ENCODE measurements at regions not wholly inside any gene's neighbourhood (a gene's known extent, or its start where the extent isn't known, plus 50 kb on each side); places are given as distances from the start of the nearest gene placed in this dataset.
"Not testable (repeated sequence)": the region's sequence is repeated elsewhere in the genome, so short reads cannot be mapped to it uniquely, and the experiment has no call there.

GRCh38 chr16:47817048-47817447, 338.7 kb downstream of the ABCC12 start:
- Histone ChIP-seq H3K9me3 (ENCODE audit: low read depth) (peaks cover 4% of the 10 kb centered on the region), H3K4me1 (no peaks in the 10 kb centered on the region), H3K9ac (no peak overlapping the region), H2AFZ (replicated peaks) (no peak overlapping the region), H3K36me3 (no peaks in the 10 kb centered on the region), H3K4me3 (no peak overlapping the region), H3K79me2 (ENCODE audit: low read depth) (no peaks in the 10 kb centered on the region), H3K4me2 (no peak overlapping the region), H3F3A (ENCODE audit: low read depth) (no peaks in the 10 kb centered on the region), H3K27ac (no peak overlapping the region), H3K27me3 (no peaks in the 10 kb centered on the region), H4K20me1 (ENCODE audit: low read depth) (no peaks in the 10 kb centered on the region)
- peaks cover 1% of the 10 kb centered on the region for H3K27me3 Mint-ChIP-seq (ENCODE audit: insufficient read depth, low read depth)
- peaks cover 12% of the 10 kb centered on the region for H3K9me3 Mint-ChIP-seq
- no peaks in the 10 kb centered on the region for H3K36me3 Mint-ChIP-seq
- TF ChIP-seq, protein P1, sequence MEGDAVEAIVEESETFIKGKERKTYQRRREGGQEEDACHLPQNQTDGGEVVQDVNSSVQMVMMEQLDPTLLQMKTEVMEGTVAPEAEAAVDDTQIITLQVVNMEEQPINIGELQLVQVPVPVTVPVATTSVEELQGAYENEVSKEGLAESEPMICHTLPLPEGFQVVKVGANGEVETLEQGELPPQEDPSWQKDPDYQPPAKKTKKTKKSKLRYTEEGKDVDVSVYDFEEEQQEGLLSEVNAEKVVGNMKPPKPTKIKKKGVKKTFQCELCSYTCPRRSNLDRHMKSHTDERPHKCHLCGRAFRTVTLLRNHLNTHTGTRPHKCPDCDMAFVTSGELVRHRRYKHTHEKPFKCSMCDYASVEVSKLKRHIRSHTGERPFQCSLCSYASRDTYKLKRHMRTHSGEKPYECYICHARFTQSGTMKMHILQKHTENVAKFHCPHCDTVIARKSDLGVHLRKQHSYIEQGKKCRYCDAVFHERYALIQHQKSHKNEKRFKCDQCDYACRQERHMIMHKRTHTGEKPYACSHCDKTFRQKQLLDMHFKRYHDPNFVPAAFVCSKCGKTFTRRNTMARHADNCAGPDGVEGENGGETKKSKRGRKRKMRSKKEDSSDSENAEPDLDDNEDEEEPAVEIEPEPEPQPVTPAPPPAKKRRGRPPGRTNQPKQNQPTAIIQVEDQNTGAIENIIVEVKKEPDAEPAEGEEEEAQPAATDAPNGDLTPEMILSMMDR (IDR thresholded peaks at IDR 0.05), result no peak
- TF ChIP-seq EZH2phosphoT487 (IDR thresholded peaks at IDR 0.05) (no peak), EZH2 (IDR thresholded peaks at IDR 0.05) (no peak)
- H3K4me3 Mint-ChIP-seq, result no peak overlapping the region
- no peak for DNase-seq (ENCODE audit: low spot score)
- no peak overlapping the region for H3K27ac Mint-ChIP-seq
- no peaks in the 10 kb centered on the region for H3K4me1 Mint-ChIP-seq

GRCh38 chr16:47816511-47816910, 339.3 kb downstream of the ABCC12 start:
- H3F3A ChIP-seq (ENCODE audit: low read depth), result no peaks in the 10 kb centered on the region
- H3K79me2 ChIP-seq (ENCODE audit: low read depth), result no peaks in the 10 kb centered on the region
- H3K27me3 ChIP-seq, result no peaks in the 10 kb centered on the region
- peaks cover 4% of the 10 kb centered on the region for H3K9me3 ChIP-seq (ENCODE audit: low read depth)
- Mint-ChIP-seq H3K27ac (no peak overlapping the region), H3K4me3 (no peak overlapping the region), H3K36me3 (no peaks in the 10 kb centered on the region), H3K9me3 (peaks cover 14% of the 10 kb centered on the region), H3K4me1 (no peaks in the 10 kb centered on the region), H3K27me3 (ENCODE audit: insufficient read depth, low read depth) (peaks cover 2% of the 10 kb centered on the region)
- no peak overlapping the region for H3K4me3 ChIP-seq
- H3K9ac ChIP-seq, result no peak overlapping the region
- no peak overlapping the region for H3K4me2 ChIP-seq
- no peak overlapping the region for H2AFZ ChIP-seq (replicated peaks)
- no peak for DNase-seq (ENCODE audit: low spot score)
- H3K27ac ChIP-seq, result no peak overlapping the region
- no peaks in the 10 kb centered on the region for H3K4me1 ChIP-seq
- TF ChIP-seq, protein P1 (IDR thresholded peaks at IDR 0.05), result no peak
- TF ChIP-seq EZH2phosphoT487 (IDR thresholded peaks at IDR 0.05), result no peak
- no peak for TF ChIP-seq EZH2 (IDR thresholded peaks at IDR 0.05)
- H4K20me1 ChIP-seq (ENCODE audit: low read depth), result no peaks in the 10 kb centered on the region
- H3K36me3 ChIP-seq, result no peaks in the 10 kb centered on the region

- Mint-ChIP-seq H3K4me3 (no peak overlapping the region), H3K36me3 (no peaks in the 10 kb centered on the region), H3K27ac (no peak overlapping the region), H3K4me1 (no peaks in the 10 kb centered on the region), H3K27me3 (ENCODE audit: insufficient read depth, low read depth) (peaks cover 2% of the 10 kb centered on the region), H3K9me3 (peaks cover 14% of the 10 kb centered on the region)
- Histone ChIP-seq H3K4me2 (no peak overlapping the region), H3K27me3 (no peaks in the 10 kb centered on the region), H3K79me2 (ENCODE audit: low read depth) (no peaks in the 10 kb centered on the region), H3K4me1 (no peaks in the 10 kb centered on the region), H3K9me3 (ENCODE audit: low read depth) (peaks cover 4% of the 10 kb centered on the region), H3K4me3 (no peak overlapping the region), H3K36me3 (no peaks in the 10 kb centered on the region), H3K27ac (no peak overlapping the region), H3F3A (ENCODE audit: low read depth) (no peaks in the 10 kb centered on the region), H2AFZ (replicated peaks) (no peak overlapping the region), H4K20me1 (ENCODE audit: low read depth) (no peaks in the 10 kb centered on the region), H3K9ac (no peak overlapping the region)
- DNase-seq (ENCODE audit: low spot score), result no peak
- no peak for TF ChIP-seq EZH2 (IDR thresholded peaks at IDR 0.05)
- TF ChIP-seq, protein P1 (IDR thresholded peaks at IDR 0.05), result no peak
- no peak for TF ChIP-seq EZH2phosphoT487 (IDR thresholded peaks at IDR 0.05)
Observed at GRCh38 chr16:47815655-47816054, 340.1 kb downstream of the ABCC12 start.

DNA sequence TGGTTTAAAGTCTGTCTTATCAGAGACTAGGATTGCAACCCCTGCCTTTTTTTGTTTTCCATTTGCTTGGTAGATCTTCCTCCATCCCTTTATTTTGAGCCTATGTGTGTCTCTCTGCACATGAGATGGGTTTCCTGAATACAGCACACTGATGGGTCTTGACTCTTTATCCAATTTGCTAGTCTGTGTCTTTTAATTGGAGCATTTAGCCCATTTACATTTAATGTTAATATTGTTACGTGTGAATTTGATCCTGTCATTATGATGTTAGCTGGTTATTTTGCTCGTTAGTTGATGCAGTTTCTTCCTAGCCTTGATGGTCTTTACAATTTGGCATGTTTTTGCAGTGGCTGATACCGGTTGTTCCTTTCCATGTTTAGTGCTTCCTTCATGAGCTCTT, 344.0 kb downstream of the ABCC12 start:
- H3K4me2 ChIP-seq; H3K9ac ChIP-seq; H3K27me3 ChIP-seq; H3F3A ChIP-seq (ENCODE audit: low read depth); H3K79me2 ChIP-seq (ENCODE audit: low read depth); H3K4me1 Mint-ChIP-seq; H4K20me1 ChIP-seq (ENCODE audit: low read depth); H2AFZ ChIP-seq (replicated peaks); H3K4me3 ChIP-seq; H3K9me3 ChIP-seq (ENCODE audit: low read depth); DNase-seq (ENCODE audit: low spot score); H3K4me1 ChIP-seq; H3K27ac Mint-ChIP-seq; H3K4me3 Mint-ChIP-seq; H3K36me3 ChIP-seq; H3K27ac ChIP-seq; H3K27me3 Mint-ChIP-seq (ENCODE audit: insufficient read depth, low read depth); H3K36me3 Mint-ChIP-seq: not testable (repeated sequence)
- H3K9me3 Mint-ChIP-seq, result peaks cover 16% of the 10 kb centered on the region
